Immature natural killer cell (primary cell): ENCODE measurements at regions not wholly inside any gene's neighbourhood (a gene's known extent, or its start where the extent isn't known, plus 50 kb on each side); places are given as distances from the start of the nearest gene placed in this dataset.

Experiments used
- DNase-seq, 3 donors: peaks; one replicate each; pipeline ENCODE4 v3.0.0; 2022; ENCODE audit warnings: mixed read lengths in 1 of 3
- H3K27ac Mint-ChIP-seq, 6 donors: one replicate each; pipeline ENCODE4 v1.8.0; 2020; ENCODE audit warnings: mixed read lengths in 6 of 6, mild to moderate bottlenecking in 5 of 6, inconsistent platforms in 4 of 6, moderate library complexity in 3 of 6
- H3K27me3 Mint-ChIP-seq, 3 donors: one replicate each; pipeline ENCODE4 v1.8.0; 2020 to 2021; ENCODE audit warnings: low read depth in 3 of 3, mild to moderate bottlenecking in 3 of 3, mixed read lengths in 3 of 3, moderate library complexity in 3 of 3, inconsistent platforms in 1 of 3
- H3K36me3 Mint-ChIP-seq, 3 donors: one replicate each; pipeline ENCODE4 v1.8.0; 2020; ENCODE audit warnings: mixed read lengths in 3 of 3, inconsistent platforms in 2 of 3, mild to moderate bottlenecking in 2 of 3
- H3K4me1 Mint-ChIP-seq, 2 donors: one replicate each; pipeline ENCODE4 v1.8.0; 2020; ENCODE audit warnings: inconsistent platforms in 2 of 2, mild to moderate bottlenecking in 2 of 2, mixed read lengths in 2 of 2, moderate library complexity in 1 of 2
- H3K4me3 Mint-ChIP-seq, 5 donors: one replicate each; pipeline ENCODE4 v1.8.0; 2020; ENCODE audit warnings: mild to moderate bottlenecking in 5 of 5, mixed read lengths in 5 of 5, inconsistent platforms in 3 of 5, moderate library complexity in 3 of 5
- H3K9me3 Mint-ChIP-seq, 6 donors: one replicate each; pipeline ENCODE4 v1.8.0; 2020; ENCODE audit warnings: mild to moderate bottlenecking in 6 of 6, mixed read lengths in 6 of 6, inconsistent platforms in 4 of 6, moderate library complexity in 3 of 6

GRCh38 chr3:24802614-24803013, 308.0 kb upstream of the THRB start:
- Mint-ChIP-seq H3K36me3 (no peaks in the 10 kb centered on the region), H3K9me3 (peaks cover 0 to 2% (median 0%) of the 10 kb centered on the region in 6 donors), H3K27me3 (peaks cover 0 to 4% (median 3%) of the 10 kb centered on the region in 3 donors), H3K4me3 (no peak overlapping the region), H3K4me1 (no peaks in the 10 kb centered on the region), H3K27ac (no peak overlapping the region)
- no peak for DNase-seq

DNA sequence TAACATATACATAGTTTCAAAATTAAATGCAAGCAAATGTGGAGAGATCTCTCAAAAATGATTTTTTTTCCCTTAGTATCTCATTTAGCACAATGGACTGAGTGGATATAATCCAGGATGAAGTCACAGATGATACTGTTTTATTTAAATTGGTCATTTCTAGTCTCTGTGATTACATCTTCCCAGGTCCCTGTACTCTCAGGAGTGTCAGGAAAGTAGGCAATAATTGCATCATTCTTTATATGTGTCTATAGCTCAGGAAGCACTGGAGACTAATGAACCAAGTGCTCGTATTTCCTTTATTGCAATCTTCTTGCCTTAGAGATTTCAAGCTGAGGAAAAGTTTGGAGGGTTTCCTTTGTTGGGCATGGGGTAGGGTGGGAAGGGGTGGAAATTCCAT, 309.4 kb upstream of the THRB start:
- Mint-ChIP-seq H3K4me3 (no peak overlapping the region), H3K27ac (no peak overlapping the region), H3K4me1 (no peaks in the 10 kb centered on the region), H3K9me3 (peaks cover 0 to 2% (median 0%) of the 10 kb centered on the region in 6 donors), H3K36me3 (no peaks in the 10 kb centered on the region), H3K27me3 (peaks cover 0 to 3% (median 0%) of the 10 kb centered on the region in 3 donors)
- DNase-seq: no peak

DNA sequence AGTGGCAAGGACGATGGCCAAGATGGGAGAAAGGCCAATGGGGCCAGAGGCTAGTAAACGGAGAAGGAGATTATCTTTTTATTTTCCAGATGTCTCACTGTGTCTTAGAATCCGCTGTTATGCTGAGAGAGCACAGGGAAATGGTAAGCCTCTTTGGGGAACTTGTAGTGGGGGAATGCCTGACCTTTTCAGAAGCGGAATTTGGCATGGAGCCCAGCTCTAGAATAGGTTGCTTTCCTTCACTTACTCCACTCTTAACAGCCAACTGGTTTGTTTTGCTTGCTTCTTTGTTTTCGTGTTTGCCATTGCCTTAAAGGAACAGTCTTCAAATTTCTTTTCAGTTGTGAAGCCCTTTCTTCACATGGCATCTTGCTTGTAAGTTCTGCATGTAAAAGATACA, 316.2 kb upstream of the THRB start:
- Mint-ChIP-seq H3K27ac (no peak overlapping the region), H3K27me3 (no peaks in the 10 kb centered on the region), H3K4me1 (peaks cover 0 to 4% of the 10 kb centered on the region in 2 donors), H3K9me3 (peaks cover 0 to 5% (median 0%) of the 10 kb centered on the region in 6 donors), H3K4me3 (no peak overlapping the region), H3K36me3 (no peaks in the 10 kb centered on the region)
- no peak for DNase-seq

- no peaks in the 10 kb centered on the region for H3K27me3 Mint-ChIP-seq
- no peak for DNase-seq
- H3K9me3 Mint-ChIP-seq: peaks cover 0 to 8% (median 0%) of the 10 kb centered on the region in 6 donors
- no peak overlapping the region for H3K27ac Mint-ChIP-seq
- no peaks in the 10 kb centered on the region for H3K36me3 Mint-ChIP-seq
- H3K4me1 Mint-ChIP-seq: peaks cover 0 to 4% of the 10 kb centered on the region in 2 donors
- no peak overlapping the region for H3K4me3 Mint-ChIP-seq
These were observed 317.5 kb upstream of the THRB start for GRCh38 chr3:24812116-24812515.

DNA sequence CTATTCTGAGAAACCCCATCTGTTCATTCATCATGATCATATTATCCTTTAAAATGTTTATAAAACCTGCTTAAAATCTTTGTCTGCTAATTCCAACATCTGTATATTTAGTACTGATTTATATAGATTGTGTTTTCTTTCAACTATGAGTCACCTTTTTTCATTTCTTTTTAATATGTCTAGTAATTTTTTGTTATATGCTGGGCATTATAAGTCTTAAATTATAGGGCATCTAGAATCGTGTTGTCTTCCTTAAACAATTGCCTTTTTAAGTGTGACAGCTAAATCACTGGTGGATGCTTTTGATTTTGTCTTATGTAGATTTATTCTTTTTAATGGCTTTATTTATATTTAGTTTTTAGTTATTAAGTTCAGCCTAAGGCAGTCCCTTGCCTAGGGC, 323.4 kb upstream of the THRB start:
- Mint-ChIP-seq H3K27ac (no peak overlapping the region), H3K4me1 (peaks cover 0 to 4% of the 10 kb centered on the region in 2 donors), H3K9me3 (peaks cover 0 to 5% (median 1%) of the 10 kb centered on the region in 6 donors), H3K27me3 (peaks cover 0 to 2% (median 0%) of the 10 kb centered on the region in 3 donors), H3K4me3 (no peak overlapping the region), H3K36me3 (peaks cover 0 to 4% (median 0%) of the 10 kb centered on the region in 3 donors)
- DNase-seq: no peak

DNA sequence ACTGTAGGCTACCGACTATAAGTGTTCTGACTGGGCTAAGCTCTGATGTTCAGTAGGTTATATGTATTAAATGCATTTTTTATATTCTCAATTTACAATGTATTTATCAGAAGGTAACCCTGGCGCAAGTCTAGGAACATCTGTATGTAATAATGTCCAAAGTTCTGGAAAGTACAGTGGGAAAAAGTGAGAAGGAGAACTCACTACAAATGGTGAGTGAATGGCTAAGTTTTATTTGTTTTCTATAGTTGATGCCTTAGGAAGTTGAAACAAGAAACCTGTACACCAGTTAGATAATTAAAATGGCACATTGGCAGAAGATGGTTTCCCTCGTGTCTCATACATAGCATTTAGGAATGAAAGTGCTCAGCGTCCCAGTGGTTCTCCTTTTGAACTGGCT, 333.4 kb upstream of the THRB start:
- Mint-ChIP-seq H3K27ac (no peak overlapping the region), H3K27me3 (peaks cover 2 to 16% (median 2%) of the 10 kb centered on the region in 3 donors), H3K36me3 (no peaks in the 10 kb centered on the region), H3K4me1 (peaks cover 0 to 18% of the 10 kb centered on the region in 2 donors), H3K9me3 (peaks cover 0 to 7% (median 1%) of the 10 kb centered on the region in 6 donors), H3K4me3 (peak overlapping the region in 1 of 5 donors; percentile 3)
- no peak for DNase-seq

- Mint-ChIP-seq H3K9me3 (peaks cover 0 to 7% (median 1%) of the 10 kb centered on the region in 6 donors), H3K4me3 (peak overlapping the region in 3 of 5 donors; percentile 34 to 68 (median 60)), H3K27ac (no peak overlapping the region), H3K4me1 (peaks cover 0 to 18% of the 10 kb centered on the region in 2 donors), H3K27me3 (peaks cover 2 to 16% (median 2%) of the 10 kb centered on the region in 3 donors), H3K36me3 (no peaks in the 10 kb centered on the region)
- no peak for DNase-seq
These were observed 333.9 kb upstream of the THRB start for GRCh38 chr3:24828551-24828950.

GRCh38 chr3:24829011-24829581, 334.4 kb upstream of the THRB start:
- Mint-ChIP-seq H3K27me3 (peaks cover 2 to 16% (median 2%) of the 10 kb centered on the region in 3 donors), H3K9me3 (peaks cover 0 to 7% (median 1%) of the 10 kb centered on the region in 6 donors), H3K4me3 (peak overlapping the region in 3 of 5 donors; percentile 34 to 68 (median 60)), H3K36me3 (no peaks in the 10 kb centered on the region), H3K27ac (no peak overlapping the region), H3K4me1 (peaks cover 0 to 18% of the 10 kb centered on the region in 2 donors)
- DNase-seq: peak; percentile 24 to 54 (median 28)

- H3K27ac Mint-ChIP-seq: no peak overlapping the region
- H3K9me3 Mint-ChIP-seq: peaks cover 0 to 7% (median 1%) of the 10 kb centered on the region in 6 donors
- H3K4me3 Mint-ChIP-seq: peak overlapping the region in 4 of 5 donors; percentile 36 to 73 (median 68)
- peaks cover 0 to 18% of the 10 kb centered on the region in 2 donors for H3K4me1 Mint-ChIP-seq
- DNase-seq: no peak
- peaks cover 2 to 16% (median 2%) of the 10 kb centered on the region in 3 donors for H3K27me3 Mint-ChIP-seq
- H3K36me3 Mint-ChIP-seq: no peaks in the 10 kb centered on the region
These were observed 335.1 kb upstream of the THRB start for GRCh38 chr3:24829629-24830229.

DNA sequence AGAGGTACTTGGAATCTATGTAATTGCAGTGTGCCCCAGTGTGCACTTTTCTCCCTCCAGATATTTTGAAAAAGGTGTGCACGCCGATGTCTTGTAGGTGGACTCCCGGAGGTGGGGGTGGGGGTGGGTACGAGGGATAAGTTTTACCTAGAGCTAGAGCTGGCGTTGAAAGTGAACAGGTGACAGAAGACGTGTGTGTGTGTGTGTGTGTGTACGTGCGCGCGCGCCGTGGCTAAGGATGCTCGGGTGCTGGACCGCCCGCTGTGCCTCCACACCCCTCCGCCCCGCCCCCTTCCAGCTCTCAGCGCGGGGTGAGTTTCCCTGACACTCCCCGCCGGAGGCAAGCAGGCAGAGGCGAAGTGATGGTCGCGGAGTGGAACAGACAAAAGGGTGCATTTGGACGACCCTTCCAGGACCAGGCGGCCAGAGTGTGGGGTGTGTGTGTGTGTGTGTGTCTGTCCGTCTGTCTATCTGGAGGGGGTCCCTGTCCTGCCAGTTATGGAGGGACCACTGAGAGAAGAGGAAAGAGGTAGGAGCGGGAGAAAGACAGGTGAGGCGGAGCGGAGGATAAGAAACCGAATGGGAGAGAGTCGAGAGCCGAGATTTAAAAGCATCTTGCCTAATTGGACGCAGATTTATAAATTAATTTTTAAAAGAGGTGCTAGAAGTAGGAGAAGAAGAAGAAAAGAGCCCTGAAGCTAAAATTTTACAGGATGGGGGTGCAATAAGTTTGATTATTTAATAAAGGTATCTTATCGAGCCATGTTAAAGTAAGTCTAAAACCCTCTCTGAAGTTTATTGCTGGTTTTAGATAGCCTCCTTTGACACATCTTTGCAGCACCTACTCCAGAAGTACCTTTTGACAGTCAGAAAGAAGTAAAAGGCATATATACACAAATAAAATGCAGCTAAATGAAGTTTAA, 335.8 kb upstream of the THRB start:
- Mint-ChIP-seq H3K36me3 (no peaks in the 10 kb centered on the region), H3K27ac (no peak overlapping the region), H3K9me3 (peaks cover 0 to 7% (median 1%) of the 10 kb centered on the region in 6 donors), H3K4me1 (peaks cover 0 to 18% of the 10 kb centered on the region in 2 donors), H3K4me3 (peak overlapping the region in 4 of 5 donors; percentile 36 to 73 (median 68)), H3K27me3 (peaks cover 2 to 16% (median 2%) of the 10 kb centered on the region in 3 donors)
- no peak for DNase-seq

- Mint-ChIP-seq H3K4me1 (peaks cover 0 to 18% of the 10 kb centered on the region in 2 donors), H3K4me3 (no peak overlapping the region), H3K27ac (no peak overlapping the region), H3K27me3 (peaks cover 2 to 16% (median 5%) of the 10 kb centered on the region in 3 donors), H3K36me3 (no peaks in the 10 kb centered on the region), H3K9me3 (peaks cover 0 to 7% (median 1%) of the 10 kb centered on the region in 6 donors)
- no peak for DNase-seq
These were observed 336.6 kb upstream of the THRB start for GRCh38 chr3:24831221-24831620.

DNA sequence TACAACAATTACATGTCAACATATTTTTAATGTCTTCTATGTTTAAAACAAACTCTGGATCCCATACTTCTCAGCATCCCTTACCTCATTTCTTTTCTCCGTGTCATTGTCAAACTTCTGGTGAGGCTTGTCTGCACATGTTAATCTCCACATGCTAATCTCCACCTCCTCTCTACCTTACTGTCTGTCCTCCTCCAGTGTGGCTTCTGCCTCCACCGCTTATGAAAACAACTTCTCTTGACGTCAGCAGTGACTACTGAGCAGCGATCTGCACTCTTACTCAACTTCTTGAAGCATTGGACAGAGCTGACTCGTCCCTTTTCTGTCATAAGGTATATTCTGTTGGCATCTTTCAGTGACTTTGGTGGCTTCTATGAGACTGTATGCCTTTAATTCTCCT, 338.2 kb upstream of the THRB start:
- H3K36me3 Mint-ChIP-seq: no peaks in the 10 kb centered on the region
- H3K27ac Mint-ChIP-seq: no peak overlapping the region
- peaks cover 0 to 7% (median 1%) of the 10 kb centered on the region in 6 donors for H3K9me3 Mint-ChIP-seq
- DNase-seq: no peak
- H3K27me3 Mint-ChIP-seq: peaks cover 0 to 15% (median 5%) of the 10 kb centered on the region in 3 donors
- H3K4me1 Mint-ChIP-seq: peaks cover 0 to 18% of the 10 kb centered on the region in 2 donors
- H3K4me3 Mint-ChIP-seq: no peak overlapping the region

DNA sequence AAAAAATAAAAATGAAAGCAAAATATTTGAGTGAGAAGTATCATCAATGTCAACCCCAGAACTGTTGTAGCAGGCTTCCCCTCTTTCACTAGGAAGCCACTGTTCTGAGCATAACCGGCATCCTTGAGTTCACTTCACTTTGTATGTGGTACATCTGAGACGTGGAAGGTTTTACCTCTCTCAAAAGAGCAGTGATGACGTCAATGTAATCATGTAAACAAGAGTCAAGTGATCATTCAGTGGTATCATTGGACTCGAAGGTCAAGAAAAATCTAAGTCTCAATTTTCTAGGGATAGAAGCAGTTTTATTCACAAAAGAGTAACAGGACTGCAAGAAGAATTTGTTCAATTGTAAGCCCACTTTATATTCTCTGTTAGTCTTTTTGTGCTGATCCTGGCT, 339.8 kb upstream of the THRB start:
- Mint-ChIP-seq H3K9me3 (no peaks in the 10 kb centered on the region), H3K27me3 (peaks cover 0 to 8% (median 5%) of the 10 kb centered on the region in 3 donors), H3K4me3 (no peak overlapping the region), H3K4me1 (peaks cover 0 to 10% of the 10 kb centered on the region in 2 donors), H3K36me3 (no peaks in the 10 kb centered on the region), H3K27ac (no peak overlapping the region)
- DNase-seq: no peak
